OCI-LY3 (cell line): ENCODE measurements at regions not wholly inside any gene's neighbourhood (a gene's known extent, or its start where the extent isn't known, plus 50 kb on each side); places are given as distances from the start of the nearest gene placed in this dataset.
"Not testable (repeated sequence)": the region's sequence is repeated elsewhere in the genome, so short reads cannot be mapped to it uniquely, and the experiment has no call there.

Experiments
- H2AFZ ChIP-seq: fragments of 200-600, 300-600 bp; shearing (Covaris generic); 2 replicates; pipeline ENCODE4 v1.6.0; 2014; ENCODE audit warnings: antibody characterized with exemption, low read depth, low read length
- H3K27ac ChIP-seq: fragments of 200-600, 300-600 bp; sonication (generic); 2 replicates; pipeline ENCODE4 v1.5.1; 2014; ENCODE audit warnings: mild to moderate bottlenecking, low read length, moderate library complexity, mixed read lengths
- H3K27me3 ChIP-seq: fragments of 200-600, 300-600 bp; sonication (generic); 2 replicates; pipeline ENCODE4 v1.6.1; 2014; ENCODE audit warnings: low read depth, low read length, mixed read lengths
- H3K36me3 ChIP-seq: fragments of 200-600, 300-600 bp; sonication (generic); replicated peaks from 2 replicates; pipeline ENCODE3; 2014; ENCODE audit warnings: low read depth, low read length, mixed read lengths
- H3K4me1 ChIP-seq: fragments of 300-600, 200-600 bp; sonication (generic); 2 replicates; pipeline ENCODE4 v1.6.1; 2014; ENCODE audit warnings: low read length, mixed read lengths
- H3K4me2 ChIP-seq: fragments of 200-600, 300-600 bp; sonication (generic); 2 replicates; pipeline ENCODE4 v1.6.1; 2014; ENCODE audit warnings: low read length, mixed read lengths
- H3K4me3 ChIP-seq: fragments of 300-600, 200-600 bp; sonication (generic); 2 replicates; pipeline ENCODE4 v1.5.1; 2014; ENCODE audit warnings: antibody characterized with exemption, mild to moderate bottlenecking, low read length, moderate library complexity
- H3K79me2 ChIP-seq: fragments of 300-600, 200-600 bp; shearing (Covaris generic); 2 replicates; pipeline ENCODE4 v1.6.1; 2014; ENCODE audit warnings: mild to moderate bottlenecking, low read length, mixed read lengths
- H3K9ac ChIP-seq: fragments of 300-600, 200-600 bp; shearing (Covaris generic); 2 replicates; pipeline ENCODE4 v1.6.0; 2014; ENCODE audit warnings: mild to moderate bottlenecking, low read length, moderate library complexity
- H3K9me3 ChIP-seq: fragments of 200-600, 300-600 bp; shearing (Covaris generic); 2 replicates; pipeline ENCODE4 v1.6.1; 2014; ENCODE audit warnings: low read length, mixed read lengths; ENCODE audit not compliant: insufficient read depth
- H4K20me1 ChIP-seq: fragments of 200-600, 300-600 bp; sonication (generic); 2 replicates; pipeline ENCODE4 v1.6.1; 2016; ENCODE audit warnings: low read length, mixed read lengths; ENCODE audit not compliant: insufficient read depth
- CTCF ChIP-seq: fragments of 200-600, 300-600 bp; sonication (generic); IDR thresholded peaks from 2 replicates; pipeline ENCODE4 v1.5.1; 2014; ENCODE audit warnings: antibody characterized with exemption, low read length, low read depth
- EZH2phosphoT487 ChIP-seq: fragments of 200-600 bp; shearing (Covaris generic); IDR thresholded peaks from 2 replicates; pipeline ENCODE4 v1.6.1; 2018; ENCODE audit warnings: antibody characterized with exemption, mixed run types, low read depth

GRCh38 chr5:110002652-110003051 lies 312.9 kb downstream of the MAN2A1 start:
- H3K4me1 ChIP-seq, result peaks cover 22% of the 10 kb centered on the region
- no peak overlapping the region for H3K27ac ChIP-seq
- H3K9ac ChIP-seq, result no peak overlapping the region
- H2AFZ ChIP-seq, result no peak overlapping the region
- no peak overlapping the region for H3K4me3 ChIP-seq
- no peaks in the 10 kb centered on the region for H3K9me3 ChIP-seq
- no peaks in the 10 kb centered on the region for H3K36me3 ChIP-seq
- no peaks in the 10 kb centered on the region for H3K79me2 ChIP-seq
- no peaks in the 10 kb centered on the region for H3K27me3 ChIP-seq
- H4K20me1 ChIP-seq, result no peaks in the 10 kb centered on the region
- no peak for TF ChIP-seq EZH2phosphoT487
- no peak for TF ChIP-seq CTCF
- no peak overlapping the region for H3K4me2 ChIP-seq

- not testable (repeated sequence) for H3K27ac ChIP-seq, H3K36me3 ChIP-seq, H4K20me1 ChIP-seq, H3K9ac ChIP-seq, H3K27me3 ChIP-seq, H3K4me3 ChIP-seq, H2AFZ ChIP-seq, H3K79me2 ChIP-seq, H3K4me2 ChIP-seq, H3K9me3 ChIP-seq
- H3K4me1 ChIP-seq, result peaks cover 12% of the 10 kb centered on the region
Observed at GRCh38 chr5:110005907-110006562, 316.3 kb downstream of the MAN2A1 start.

- no peak overlapping the region for H3K4me2 ChIP-seq
- TF ChIP-seq CTCF (no peak), EZH2phosphoT487 (no peak)
Observed at GRCh38 chr5:110007101-110007500, 317.4 kb downstream of the MAN2A1 start.

GRCh38 chr5:110008131-110008530 lies 318.4 kb downstream of the MAN2A1 start:
- Histone ChIP-seq H3K79me2 (no peaks in the 10 kb centered on the region), H3K4me2 (no peak overlapping the region), H3K36me3 (no peaks in the 10 kb centered on the region), H4K20me1 (no peaks in the 10 kb centered on the region), H3K4me1 (no peaks in the 10 kb centered on the region), H3K4me3 (no peak overlapping the region), H3K9ac (no peak overlapping the region), H3K9me3 (no peaks in the 10 kb centered on the region), H2AFZ (no peak overlapping the region), H3K27me3 (no peaks in the 10 kb centered on the region), H3K27ac (no peak overlapping the region)
- TF ChIP-seq CTCF, result no peak
- no peak for TF ChIP-seq EZH2phosphoT487

More at GRCh38 chr5:110007101-110007500, 317.4 kb downstream of the MAN2A1 start:
- no peak overlapping the region for H3K4me3 ChIP-seq
- H2AFZ ChIP-seq, result no peak overlapping the region
- no peak overlapping the region for H3K27ac ChIP-seq
- no peaks in the 10 kb centered on the region for H3K9me3 ChIP-seq
- H3K36me3 ChIP-seq, result no peaks in the 10 kb centered on the region
- no peaks in the 10 kb centered on the region for H4K20me1 ChIP-seq
- H3K79me2 ChIP-seq, result no peaks in the 10 kb centered on the region
- H3K4me1 ChIP-seq, result peaks cover 2% of the 10 kb centered on the region
- no peaks in the 10 kb centered on the region for H3K27me3 ChIP-seq
- no peak overlapping the region for H3K9ac ChIP-seq
